HepG2 (cell line): ENCODE measurements at regions not wholly inside any gene's neighbourhood (a gene's known extent, or its start where the extent isn't known, plus 50 kb on each side); places are given as distances from the start of the nearest gene placed in this dataset.

Experiments used
- ATAC-seq: fragments of 200-7000 bp; cut with Tn5 transposase; 3 replicates; pipeline ENCODE4 v1.9.1; 2020; ENCODE audit warnings: mild to moderate bottlenecking, moderate library complexity
- BruUV-seq: library from RNA; stranded (reverse); fragments of 400-500 nt; replicated peaks from 2 replicates; lab custom pipeline; 2021; lab: Mats Ljungman, UMichigan
- CTCF ChIA-PET: fragments of 300-600 bp; formaldehyde crosslinking; extraction: SDS; loops from one replicate; lab custom pipeline; 2021; ENCODE audit warnings: low total read pairs, inconsistent platforms, low intra/inter-chr PET ratio; lab: Yijun Ruan, JAX
- POLR2A ChIA-PET: fragments of 350-600 bp; sonication (Branson Sonifier 250); formaldehyde crosslinking; loops from one replicate; lab custom pipeline; 2020; ENCODE audit warnings: antibody characterized with exemption, inconsistent platforms; lab: Yijun Ruan, JAX
- DNase-seq: peaks from one replicate; pipeline ENCODE4 v3.0.0-alpha.2; 2015; ENCODE audit warnings: low spot score
- FAIRE-seq: peaks from 3 replicates; lab custom pipeline; 2011; peaks lifted over from hg19 to GRCh38; lab: Jason Lieb, UNC
- H2AFZ ChIP-seq: one replicate; pipeline ENCODE4 v1.6.1; 2011; ENCODE audit warnings: low read length, inconsistent platforms
- H3K27ac ChIP-seq: fragments of 300-600 bp; 3 replicates; pipeline ENCODE4 v1.8.0; 2011; ENCODE audit warnings: mixed run types, mild to moderate bottlenecking, mixed read lengths, low read length, inconsistent platforms; ENCODE audit not compliant: insufficient read depth; ENCODE audit errors: extremely low read length
- H3K27me3 ChIP-seq, 2 experiments: fragments of 200-600 bp in 1 of 2; 2 replicates in 1 of 2; 3 replicates in 1 of 2; pipeline versions ENCODE4 v1.6.0 to v1.8.0; 2011; ENCODE audit warnings: low read length in 2 of 2, mild to moderate bottlenecking in 2 of 2, moderate library complexity in 2 of 2, inconsistent platforms in 1 of 2; ENCODE audit not compliant: insufficient read depth in 2 of 2, control insufficient read depth in 1 of 2
- H3K36me3 ChIP-seq, 2 experiments: fragments of 200-600 bp in 1 of 2; replicated peaks in 1 of 2; 2 replicates in 1 of 2; 3 replicates in 1 of 2; pipeline versions ENCODE4 v1.5.1 to v1.8.0; 2011; ENCODE audit warnings: low read length in 2 of 2, inconsistent platforms in 1 of 2; ENCODE audit not compliant: insufficient read depth in 2 of 2, control insufficient read depth in 1 of 2
- H3K4me1 ChIP-seq: 2 replicates; pipeline ENCODE4 v1.5.1; 2012; ENCODE audit warnings: low read length, inconsistent platforms; ENCODE audit not compliant: insufficient read depth
- H3K4me2 ChIP-seq: 2 replicates; pipeline ENCODE4 v1.6.0; 2011; ENCODE audit warnings: low read depth, low read length, inconsistent platforms
- H3K4me3 ChIP-seq, 3 experiments: fragments of 200-600 bp in 1 of 3; sonication (generic), shearing (Covaris generic) in 1 of 3; replicated peaks in 1 of 3; 2 replicates each; pipeline ENCODE4 v1.5.1; 2011 to 2016; ENCODE audit warnings: low read length in 3 of 3, inconsistent platforms in 2 of 3, low read depth in 2 of 3, mild to moderate bottlenecking in 2 of 3, control low read depth in 1 of 3, mixed read lengths in 1 of 3; ENCODE audit not compliant: insufficient read depth in 1 of 3
- H3K79me2 ChIP-seq: one replicate; pipeline ENCODE4 v1.6.1; 2011; ENCODE audit warnings: low read length, inconsistent platforms; ENCODE audit not compliant: insufficient read depth
- H3K9ac ChIP-seq: 2 replicates; pipeline ENCODE4 v1.6.0; 2011; ENCODE audit warnings: mild to moderate bottlenecking, low read depth, low read length, inconsistent platforms; ENCODE audit not compliant: insufficient read depth
- H3K9me3 ChIP-seq: 2 replicates; pipeline ENCODE4 v1.5.1; 2012; ENCODE audit warnings: mild to moderate bottlenecking, low read length
- H4K20me1 ChIP-seq: 2 replicates; pipeline ENCODE4 v1.6.0; 2011; ENCODE audit warnings: inconsistent platforms, mild to moderate bottlenecking, low read length, moderate library complexity; ENCODE audit not compliant: insufficient read depth
- DPF2 ChIP-seq: sonication (generic); formaldehyde crosslinking; IDR thresholded peaks from 2 replicates; pipeline ENCODE4 v1.4.0; 2020; ENCODE audit warnings: mild to moderate bottlenecking, low read depth, missing genetic modification reagents, borderline replicate concordance
- FOXA1 ChIP-seq, 2 experiments: fragments of 450-650 bp in 1 of 2; sonication (generic) in 1 of 2; formaldehyde crosslinking in 1 of 2; IDR thresholded peaks; 2 replicates each; pipeline versions ENCODE4 v1.4.0 to v1.6.1; 2016 to 2020; ENCODE audit warnings: missing genetic modification reagents in 1 of 2
- FOXA3 ChIP-seq: IDR thresholded peaks from 2 replicates; pipeline ENCODE4 v1.6.1; 2016; ENCODE audit warnings: missing genetic modification reagents, missing compliant biosample characterization
- MTF2 ChIP-seq: sonication (generic); formaldehyde crosslinking; IDR thresholded peaks from 2 replicates; pipeline ENCODE4 v1.5.0; 2020; ENCODE audit warnings: missing genetic modification reagents, borderline replicate concordance
- NFIC ChIP-seq: IDR thresholded peaks from 2 replicates; pipeline ENCODE4 v1.6.1; 2012; ENCODE audit warnings: mild to moderate bottlenecking, low read length, inconsistent platforms
- PHF20 ChIP-seq: sonication (generic); formaldehyde crosslinking; IDR thresholded peaks from 2 replicates; pipeline ENCODE4 v1.5.0; 2020; ENCODE audit warnings: mild to moderate bottlenecking, missing genetic modification reagents
- RAD51 ChIP-seq: fragments of 450-650 bp; IDR thresholded peaks from 2 replicates; pipeline ENCODE4 v1.6.1; 2016; ENCODE audit warnings: borderline replicate concordance
- RARA ChIP-seq: IDR thresholded peaks from 2 replicates; pipeline ENCODE4 v1.6.1; 2016; ENCODE audit warnings: missing genetic modification reagents, missing compliant biosample characterization
- TBL1XR1 ChIP-seq: fragments of 150-350 bp; IDR thresholded peaks from 2 replicates; pipeline ENCODE4 v1.6.1; 2014; ENCODE audit warnings: borderline replicate concordance, low read length; ENCODE audit not compliant: partially characterized antibody
- ZKSCAN5 ChIP-seq: sonication (generic); formaldehyde crosslinking; IDR thresholded peaks from 2 replicates; pipeline ENCODE4 v1.5.1; 2020; ENCODE audit warnings: mild to moderate bottlenecking, missing genetic modification reagents
- WGBS: methylation state at CpG from one replicate; pipeline ENCODE4 v1.1.6; 2017; ENCODE audit warnings: low lambda C conversion rate; 5-methylcytosine and 5-hydroxymethylcytosine counted together
- in situ Hi-C: cut with HindIII; loops from 2 replicates; pipeline ENCODE4 v1.10.0; 2017; ENCODE audit warnings: low pct_unique_long_range_greater_than_20kb; ENCODE audit not compliant: extremely low pct_ligation_motif_present
- intact Hi-C: fragments of 100-400 bp; cut with micrococcal nuclease; formaldehyde crosslinking; loops from one replicate; pipeline ENCODE4 v1.10.0; 2022; ENCODE audit not compliant: unreplicated experiment
- TF ChIP-seq, protein P1 (sequence below), 2 experiments: sonication (generic) in 1 of 2; formaldehyde crosslinking in 1 of 2; IDR thresholded peaks; 2 replicates each; pipeline versions ENCODE4 v1.5.1 to v1.6.1; 2011 to 2020; ENCODE audit warnings: borderline replicate concordance in 1 of 2, low read depth in 1 of 2, low read length in 1 of 2, mild to moderate bottlenecking in 1 of 2, missing genetic modification reagents in 1 of 2, moderate library complexity in 1 of 2
- TF ChIP-seq, protein P2 (sequence below): IDR thresholded peaks from 2 replicates; pipeline ENCODE4 v1.6.1; 2016

- H3K4me1 ChIP-seq = peaks cover 12% of the 10 kb centered on the region; the same call in 1 of the 2 replicates
- H3K36me3 ChIP-seq = no peaks in the 10 kb centered on the region
- H3K9me3 ChIP-seq = no peaks in the 10 kb centered on the region
- no peak overlapping the region for H3K4me2 ChIP-seq
- H2AFZ ChIP-seq = no peak overlapping the region
- no peak overlapping the region for H3K9ac ChIP-seq
- ATAC-seq (no peak), FAIRE-seq (no peak), DNase-seq (no peak)
- intact Hi-C loops = no loop called here
- no peak overlapping the region for H3K4me3 ChIP-seq
- no peaks in the 10 kb centered on the region; a peak in 2 of 5 replicates for H3K27me3 ChIP-seq
- 16% methylated on average over 2 of the region's 2 CpGs for WGBS
- H4K20me1 ChIP-seq = no peaks in the 10 kb centered on the region
- ChIA-PET CTCF (no interaction called here), POLR2A (interaction anchor here (0.6 kb wide), 1 partner anchor 19 kb away, joined by 3 read pairs; no protein-coding TSS in a partner anchor)
- H3K79me2 ChIP-seq = no peaks in the 10 kb centered on the region
- no peak overlapping the region for H3K27ac ChIP-seq
- in situ Hi-C loops = no loop called here
- no TSS peak for BruUV-seq
- TF ChIP-seq FOXA3 (CRISPR knock-in tag) (peak; percentile 42; the same call in 1 of the 2 replicates), TBL1XR1 (no peak), RARA (CRISPR knock-in tag) (peak; percentile 21; the same call in 1 of the 2 replicates), FOXA1 (IDR thresholded peaks at IDR 0.05) (no peak), FOXA1 (CRISPR knock-in tag; IDR thresholded peaks at IDR 0.05) (0 out of 2 replicates have a peak, but pooled peaks have one; percentile 6)
- TF ChIP-seq, all 625 proteins: peak for 3
These were observed 76.1 kb upstream of the PPP2R5A start for GRCh38 chr1:212208978-212209644.

DNA sequence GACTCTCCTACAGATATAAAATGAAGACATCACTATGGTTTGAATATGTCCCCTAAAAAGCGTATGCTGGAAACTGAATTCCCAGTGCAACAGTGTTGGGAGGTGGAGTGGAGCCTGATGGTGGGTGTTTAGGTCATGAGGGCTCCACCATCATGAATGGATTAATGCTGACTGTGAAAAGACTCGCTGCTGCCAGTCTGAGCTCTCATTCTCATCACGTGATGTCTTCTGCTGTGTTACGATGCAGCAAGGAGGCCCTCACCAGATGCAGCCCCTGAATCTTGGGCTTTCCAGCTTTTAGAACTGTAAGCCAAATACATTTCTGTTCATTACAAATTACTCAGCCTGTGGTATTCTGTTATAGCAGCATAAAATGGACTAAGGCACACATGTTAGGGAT lies 73.8 kb upstream of the PPP2R5A start:
- CTCF ChIA-PET = no interaction called here
- FAIRE-seq = no peak
- in situ Hi-C loops = no loop called here

More for the DNA sequence above, 73.8 kb upstream of the PPP2R5A start:
- H3K79me2 ChIP-seq = no peaks in the 10 kb centered on the region
- no peak overlapping the region for H3K27ac ChIP-seq
- H3K4me2 ChIP-seq = no peak overlapping the region
- no peaks in the 10 kb centered on the region for H3K36me3 ChIP-seq
- H3K9ac ChIP-seq = no peak overlapping the region
- intact Hi-C loops = no loop called here
- ATAC-seq = no peak
- H3K27me3 ChIP-seq = no peaks in the 10 kb centered on the region; a peak in 2 of 5 replicates
- H3K4me1 ChIP-seq = peaks cover 12% of the 10 kb centered on the region; the same call in 1 of the 2 replicates
- no peak overlapping the region for H2AFZ ChIP-seq
- no peaks in the 10 kb centered on the region for H4K20me1 ChIP-seq
- POLR2A ChIA-PET = no interaction called here
- H3K9me3 ChIP-seq = no peaks in the 10 kb centered on the region
- H3K4me3 ChIP-seq = no peak overlapping the region
- BruUV-seq = no TSS peak
- TF ChIP-seq MTF2 (CRISPR knock-in tag) = no peak
- TF ChIP-seq, protein P1, sequence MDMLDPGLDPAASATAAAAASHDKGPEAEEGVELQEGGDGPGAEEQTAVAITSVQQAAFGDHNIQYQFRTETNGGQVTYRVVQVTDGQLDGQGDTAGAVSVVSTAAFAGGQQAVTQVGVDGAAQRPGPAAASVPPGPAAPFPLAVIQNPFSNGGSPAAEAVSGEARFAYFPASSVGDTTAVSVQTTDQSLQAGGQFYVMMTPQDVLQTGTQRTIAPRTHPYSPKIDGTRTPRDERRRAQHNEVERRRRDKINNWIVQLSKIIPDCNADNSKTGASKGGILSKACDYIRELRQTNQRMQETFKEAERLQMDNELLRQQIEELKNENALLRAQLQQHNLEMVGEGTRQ (IDR thresholded peaks at IDR 0.05; ENCODE audit: low read depth, low read length) = peak; percentile 50; the same call in 1 of the 2 replicates
- TF ChIP-seq, protein P1 (CRISPR knock-in tag; IDR thresholded peaks at IDR 0.05; ENCODE audit: borderline replicate concordance) = no peak
- no peak for TF ChIP-seq DPF2 (CRISPR knock-in tag)
- TF ChIP-seq, protein P2, sequence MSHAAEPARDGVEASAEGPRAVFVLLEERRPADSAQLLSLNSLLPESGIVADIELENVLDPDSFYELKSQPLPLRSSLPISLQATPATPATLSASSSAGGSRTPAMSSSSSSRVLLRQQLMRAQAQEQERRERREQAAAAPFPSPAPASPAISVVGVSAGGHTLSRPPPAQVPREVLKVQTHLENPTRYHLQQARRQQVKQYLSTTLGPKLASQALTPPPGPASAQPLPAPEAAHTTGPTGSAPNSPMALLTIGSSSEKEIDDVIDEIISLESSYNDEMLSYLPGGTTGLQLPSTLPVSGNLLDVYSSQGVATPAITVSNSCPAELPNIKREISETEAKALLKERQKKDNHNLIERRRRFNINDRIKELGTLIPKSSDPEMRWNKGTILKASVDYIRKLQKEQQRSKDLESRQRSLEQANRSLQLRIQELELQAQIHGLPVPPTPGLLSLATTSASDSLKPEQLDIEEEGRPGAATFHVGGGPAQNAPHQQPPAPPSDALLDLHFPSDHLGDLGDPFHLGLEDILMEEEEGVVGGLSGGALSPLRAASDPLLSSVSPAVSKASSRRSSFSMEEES (CRISPR knock-in tag) = no peak
- TF ChIP-seq NFIC = no peak
- no peak for TF ChIP-seq ZKSCAN5 (CRISPR knock-in tag)
- TF ChIP-seq PHF20 (CRISPR knock-in tag) = no peak
- peak; percentile 46; the same call in 1 of the 2 replicates for TF ChIP-seq RAD51
- DNase-seq = no peak
- WGBS = 43% methylated on average over 4 of the region's 4 CpGs
